A549 (cell line): ENCODE measurements at regions not wholly inside any gene's neighbourhood (a gene's known extent, or its start where the extent isn't known, plus 50 kb on each side); places are given as distances from the start of the nearest gene placed in this dataset.

ENCODE experiments used
- ATAC-seq, 2 experiments: fragments of 200-7000 bp in 1 of 2; fragments of >200 bp in 1 of 2; cut with Nextera tagmentation in 1 of 2; cut with Tn5 transposase in 1 of 2; 3 replicates each; pipeline versions ENCODE4 v1.8.0 to v1.9.1; 2018 to 2020; ENCODE audit warnings: mild to moderate bottlenecking in 1 of 2, moderate library complexity in 1 of 2
- CTCF ChIA-PET: fragments of 300-600 bp; sonication (Branson Sonifier 250); formaldehyde crosslinking; extraction: SDS; loops from one replicate; lab custom pipeline; 2021; ENCODE audit warnings: antibody characterized with exemption, inconsistent platforms; lab: Yijun Ruan, JAX
- POLR2A ChIA-PET: fragments of 350-600 bp; formaldehyde crosslinking; extraction: SDS; loops from one replicate; lab custom pipeline; 2021; ENCODE audit warnings: antibody characterized with exemption, inconsistent platforms; lab: Yijun Ruan, JAX
- DNase-seq, 2 experiments: peaks; one replicate each; pipeline versions ENCODE4 v3.0.0 to v3.0.0-alpha.2; 2011 to 2016; ENCODE audit warnings: low read depth in 1 of 2, low spot score in 1 of 2
- FAIRE-seq: peaks from 2 replicates; lab custom pipeline; 2011; peaks lifted over from hg19 to GRCh38; lab: Jason Lieb, UNC
- H3K27ac ChIP-seq, 2 experiments: fragments of >200 bp; sonication (Bioruptor Twin); formaldehyde crosslinking; 3 replicates each; pipeline ENCODE4 v1.5.1; 2016 to 2017
- H3K4me1 ChIP-seq: fragments of >200 bp; sonication (Bioruptor Twin); formaldehyde crosslinking; 3 replicates; pipeline ENCODE4 v1.6.1; 2016
- H3K4me2 ChIP-seq: fragments of >200 bp; sonication (Bioruptor Twin); formaldehyde crosslinking; 3 replicates; pipeline ENCODE4 v1.6.1; 2016
- H3K4me3 ChIP-seq: fragments of >200 bp; sonication (Bioruptor Twin); formaldehyde crosslinking; 3 replicates; pipeline ENCODE4 v1.5.1; 2016
- H3K9me3 ChIP-seq: fragments of >200 bp; sonication (Bioruptor Twin); formaldehyde crosslinking; 3 replicates; pipeline ENCODE4 v1.6.1; 2016
- ATOH8 ChIP-seq: fragments of 250-450 bp; sonication (Bioruptor Pico); IDR thresholded peaks from 2 replicates; pipeline ENCODE4 v1.5.0; 2020; ENCODE audit warnings: low read depth, mild to moderate bottlenecking, moderate library complexity
- BCL3 ChIP-seq: fragments of >200 bp; sonication (Bioruptor Twin); formaldehyde crosslinking; IDR thresholded peaks from 3 replicates; pipeline ENCODE4 v1.6.1; 2016
- CBX2 ChIP-seq: fragments of 200-600 bp; sonication (generic); IDR thresholded peaks from 2 replicates; pipeline ENCODE4 v1.6.1; 2016; ENCODE audit warnings: low read depth, mild to moderate bottlenecking, borderline replicate concordance
- CHD2 ChIP-seq: fragments of 150-350 bp; IDR thresholded peaks from 2 replicates; pipeline ENCODE4 v1.6.1; 2014; ENCODE audit warnings: low read length; ENCODE audit not compliant: partially characterized antibody
- CHD4 ChIP-seq: fragments of 200-600 bp; sonication (generic); IDR thresholded peaks from 2 replicates; pipeline ENCODE4 v1.6.1; 2016; ENCODE audit warnings: antibody characterized with exemption, mild to moderate bottlenecking, borderline replicate concordance
- CTCF ChIP-seq: fragments of >200 bp; sonication (Bioruptor Twin); formaldehyde crosslinking; IDR thresholded peaks from 3 replicates; pipeline ENCODE4 v1.5.1; 2016
- E2F6 ChIP-seq: IDR thresholded peaks from 2 replicates; pipeline ENCODE4 v1.6.1; 2012; ENCODE audit warnings: low read depth, borderline replicate concordance
- ESRRA ChIP-seq: fragments of 150-350 bp; IDR thresholded peaks from 2 replicates; pipeline ENCODE4 v1.6.1; 2014; ENCODE audit warnings: mild to moderate bottlenecking, low read length, borderline replicate concordance
- FOSL2 ChIP-seq, 2 experiments: fragments of 450-650 bp in 1 of 2; fragments of >200 bp in 1 of 2; sonication (Bioruptor Twin) in 1 of 2; formaldehyde crosslinking; IDR thresholded peaks; 2 replicates each; pipeline versions ENCODE4 v1.5.0 to v1.6.1; 2016 to 2020; ENCODE audit warnings: mild to moderate bottlenecking in 1 of 2, moderate library complexity in 1 of 2
- FOXS1 ChIP-seq: fragments of 250-450 bp; sonication (Bioruptor Pico); IDR thresholded peaks from 2 replicates; pipeline ENCODE4 v1.5.0; 2020; ENCODE audit warnings: mild to moderate bottlenecking, moderate library complexity
- HES2 ChIP-seq: fragments of >200 bp; sonication (Bioruptor Twin); formaldehyde crosslinking; IDR thresholded peaks from 2 replicates; pipeline ENCODE4 v1.6.1; 2016
- HEYL ChIP-seq: fragments of 250-450 bp; sonication (Bioruptor Pico); IDR thresholded peaks from 2 replicates; pipeline ENCODE4 v1.8.0; 2021; ENCODE audit warnings: mild to moderate bottlenecking, moderate library complexity
- HMGXB4 ChIP-seq: fragments of 250-450 bp; sonication (Bioruptor Pico); IDR thresholded peaks from 2 replicates; pipeline ENCODE4 v1.5.0; 2021; ENCODE audit warnings: mild to moderate bottlenecking, moderate library complexity, borderline replicate concordance
- HOXB5 ChIP-seq: fragments of 250-450 bp; sonication (Bioruptor Pico); IDR thresholded peaks from 2 replicates; pipeline ENCODE4 v1.5.0; 2020; ENCODE audit warnings: mild to moderate bottlenecking, moderate library complexity
- KDM1A ChIP-seq: fragments of 200-600 bp; sonication (generic); IDR thresholded peaks from 2 replicates; pipeline ENCODE4 v1.6.1; 2016; ENCODE audit warnings: low read depth, mild to moderate bottlenecking
- KDM5A ChIP-seq: fragments of 200-600 bp; sonication (generic); IDR thresholded peaks from 2 replicates; pipeline ENCODE4 v1.6.1; 2016; ENCODE audit warnings: antibody characterized with exemption, mild to moderate bottlenecking
- MAFK ChIP-seq: fragments of 450-650 bp; IDR thresholded peaks from 2 replicates; pipeline ENCODE4 v1.6.1; 2014; ENCODE audit not compliant: partially characterized antibody
- MAX ChIP-seq: IDR thresholded peaks from 2 replicates; pipeline ENCODE4 v1.6.1; 2012
- PBX3 ChIP-seq: IDR thresholded peaks from 2 replicates; pipeline ENCODE4 v1.6.1; 2012
- POLR2A ChIP-seq: IDR thresholded peaks from 2 replicates; pipeline ENCODE4 v1.6.1; 2012; ENCODE audit warnings: mild to moderate bottlenecking, low read length
- RAD21 ChIP-seq, 2 experiments: fragments of >200 bp in 1 of 2; sonication (Bioruptor Twin) in 1 of 2; formaldehyde crosslinking in 1 of 2; IDR thresholded peaks in 1 of 2; conservative IDR thresholded peaks in 1 of 2; 2 replicates in 1 of 2; 3 replicates in 1 of 2; pipeline ENCODE4 v1.6.1; 2012 to 2018; ENCODE audit warnings: inconsistent platforms in 1 of 2
- RCOR1 ChIP-seq: fragments of 150-350 bp; IDR thresholded peaks from 2 replicates; pipeline ENCODE4 v1.6.1; 2014; ENCODE audit warnings: antibody characterized with exemption, low read length, low read depth
- TP53 ChIP-seq: fragments of 250-450 bp; sonication (Bioruptor Pico); IDR thresholded peaks from 2 replicates; pipeline ENCODE4 v1.5.0; 2021; ENCODE audit warnings: mild to moderate bottlenecking, moderate library complexity
- ZFP36 ChIP-seq: fragments of 450-650 bp; IDR thresholded peaks from 2 replicates; pipeline ENCODE4 v1.6.1; 2014; ENCODE audit warnings: borderline replicate concordance; ENCODE audit not compliant: partially characterized antibody
- WGBS: methylation state at CpG from one replicate; pipeline ENCODE4 v1.1.6; 2017; ENCODE audit errors: missing lambda C conversion rate; 5-methylcytosine and 5-hydroxymethylcytosine counted together

GRCh38 chr10:64397125-64397524 is 875.9 kb downstream of the REEP3 start:
- no peak overlapping the region for H3K27ac ChIP-seq
- TF ChIP-seq HEYL (CRISPR knock-in tag) = no peak
- no peak for TF ChIP-seq E2F6
- no peak for TF ChIP-seq KDM5A
- TF ChIP-seq CHD4 = no peak
- TF ChIP-seq PBX3 = no peak
- no peak for TF ChIP-seq HOXB5 (CRISPR knock-in tag)
- TF ChIP-seq HMGXB4 (CRISPR knock-in tag) = no peak
- 38% methylated on average over 8 of the region's 8 CpGs for WGBS
- FAIRE-seq = no peak
- DNase-seq = no peak
- no peaks in the 10 kb centered on the region for H3K9me3 ChIP-seq
- no peaks in the 10 kb centered on the region for H3K4me1 ChIP-seq
- no peak overlapping the region for H3K4me2 ChIP-seq
- ChIA-PET POLR2A (no interaction called here), CTCF (no interaction called here)
- ATAC-seq = no peak
- no peak overlapping the region for H3K4me3 ChIP-seq

- H3K9me3 ChIP-seq = no peaks in the 10 kb centered on the region
- 7% methylated on average over 3 of the region's 3 CpGs for WGBS
- POLR2A ChIA-PET = no interaction called here
These were observed 887.4 kb downstream of the REEP3 start for GRCh38 chr10:64408391-64409183.

More at GRCh38 chr10:64408391-64409183, 887.4 kb downstream of the REEP3 start:
- FAIRE-seq (no peak), DNase-seq (no peak), ATAC-seq (no peak)
- H3K4me1 ChIP-seq = no peaks in the 10 kb centered on the region
- H3K4me3 ChIP-seq = no peak overlapping the region
- no peak for TF ChIP-seq KDM1A
- TF ChIP-seq HES2 = no peak
- no peak for TF ChIP-seq KDM5A
- TF ChIP-seq TP53 (CRISPR knock-in tag) = no peak
- no peak for TF ChIP-seq CHD4
- no peak for TF ChIP-seq CTCF
- TF ChIP-seq ATOH8 (CRISPR knock-in tag) = no peak
- TF ChIP-seq ZFP36 = no peak
- TF ChIP-seq BCL3 = no peak
- TF ChIP-seq FOSL2 (IDR thresholded peaks at IDR 0.05) = no peak
- TF ChIP-seq FOSL2 (CRISPR knock-in tag; IDR thresholded peaks at IDR 0.05) = no peak
- no peak for TF ChIP-seq CHD2
- TF ChIP-seq MAX = no peak
- TF ChIP-seq MAFK = no peak
- no peak for TF ChIP-seq FOXS1 (CRISPR knock-in tag)
- TF ChIP-seq RAD21 (conservative IDR thresholded peaks at IDR 0.05 in 1 of 2, IDR thresholded peaks at IDR 0.05 in 1 of 2) = no peak
- no peak for TF ChIP-seq ESRRA
- TF ChIP-seq RCOR1 = no peak
- no peak for TF ChIP-seq CBX2
- no peak for TF ChIP-seq POLR2A
- H3K4me2 ChIP-seq = no peak overlapping the region
- CTCF ChIA-PET = no interaction called here
- H3K27ac ChIP-seq = no peak overlapping the region
